Calu3 (cell line): ENCODE measurements at regions not wholly inside any gene's neighbourhood (a gene's known extent, or its start where the extent isn't known, plus 50 kb on each side); places are given as distances from the start of the nearest gene placed in this dataset.

ENCODE experiments used
- BruUV-seq: library from RNA; stranded (reverse); fragments of 400-500 nt; replicated peaks from 2 replicates; lab custom pipeline; 2021; lab: Mats Ljungman, UMichigan
- CTCF ChIA-PET: fragments of 300-600 bp; sonication (Branson Sonifier 250); formaldehyde crosslinking; loops from one replicate; lab custom pipeline; 2022; ENCODE audit warnings: antibody characterized with exemption; lab: Charles Lee
- DNase-seq: peaks from one replicate; pipeline ENCODE4 v3.0.0; 2022
- H3K27ac Mint-ChIP-seq: one replicate; pipeline ENCODE4 v1.8.0; 2022; ENCODE audit warnings: mixed read lengths; ENCODE audit not compliant: unreplicated experiment
- H3K27me3 Mint-ChIP-seq: one replicate; pipeline ENCODE4 v1.8.0; 2022; ENCODE audit warnings: mixed read lengths; ENCODE audit not compliant: unreplicated experiment
- H3K36me3 Mint-ChIP-seq: one replicate; pipeline ENCODE4 v1.8.0; 2022; ENCODE audit warnings: mild to moderate bottlenecking, moderate library complexity, mixed read lengths; ENCODE audit not compliant: insufficient read depth, unreplicated experiment
- H3K4me1 Mint-ChIP-seq: one replicate; pipeline ENCODE4 v1.8.0; 2022; ENCODE audit warnings: mild to moderate bottlenecking, low read depth, mixed read lengths; ENCODE audit not compliant: unreplicated experiment
- H3K4me3 Mint-ChIP-seq: one replicate; pipeline ENCODE4 v1.8.0; 2022; ENCODE audit warnings: mild to moderate bottlenecking, low read depth, moderate library complexity, mixed read lengths; ENCODE audit not compliant: unreplicated experiment
- H3K9me3 Mint-ChIP-seq: one replicate; pipeline ENCODE4 v1.8.0; 2022; ENCODE audit warnings: low read depth, mixed read lengths; ENCODE audit not compliant: unreplicated experiment
- intact Hi-C: fragments of 100-400 bp; cut with micrococcal nuclease; formaldehyde crosslinking; loops from one replicate; pipeline ENCODE4 v1.10.0; 2022; ENCODE audit not compliant: unreplicated experiment
- TF ChIP-seq, protein P1 (sequence below): fragments of 200-600 bp; IDR thresholded peaks from one replicate; pipeline ENCODE4 v1.8.0; 2022; ENCODE audit warnings: antibody characterized with exemption; ENCODE audit not compliant: unreplicated experiment

DNA sequence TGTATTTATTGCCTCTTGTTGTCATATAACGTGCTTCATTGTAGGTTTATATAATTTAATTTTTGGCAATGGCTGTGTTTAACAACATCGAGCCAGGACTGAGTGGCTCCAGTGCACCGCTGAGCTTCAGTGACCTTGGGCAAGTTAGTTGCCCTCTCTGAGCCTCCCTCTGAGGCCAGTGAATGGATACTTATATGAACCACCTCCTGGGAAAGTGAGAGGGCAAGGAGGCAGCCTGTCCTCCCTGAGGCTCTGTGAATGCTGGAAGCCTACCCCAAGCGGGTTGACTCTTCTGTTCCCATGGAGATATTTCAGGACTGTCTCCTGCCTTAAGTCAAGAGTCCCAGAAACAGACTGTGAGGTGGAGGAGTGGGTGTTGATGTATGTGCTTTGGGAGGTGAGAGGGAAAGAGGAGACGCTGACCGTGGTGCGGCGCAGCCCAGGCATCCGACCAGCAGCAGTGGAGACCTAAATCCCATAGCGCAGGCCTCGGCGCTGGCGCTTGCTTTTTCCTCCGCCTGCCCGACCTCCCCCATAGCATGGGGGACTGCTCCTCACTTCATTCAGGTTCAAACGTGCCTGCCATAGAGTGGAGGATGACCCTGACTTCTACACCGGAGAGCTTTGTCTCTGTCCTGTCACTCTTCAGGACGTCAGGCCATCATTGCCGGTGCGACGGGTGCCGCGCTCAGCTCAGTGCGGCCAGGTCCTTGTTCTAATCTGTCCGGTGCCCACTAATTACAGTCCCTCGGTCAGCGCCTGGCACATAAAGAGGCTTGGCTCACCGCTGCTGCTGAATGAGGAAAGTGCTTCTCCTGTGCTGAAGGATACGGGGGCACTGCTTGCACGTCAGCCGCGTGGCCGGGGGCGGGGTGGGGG is 167.3 kb upstream of the HS6ST1 start:
- Mint-ChIP-seq H3K9me3 (no peaks in the 10 kb centered on the region), H3K4me3 (no peak overlapping the region), H3K27ac (no peak overlapping the region), H3K36me3 (peaks cover 14% of the 10 kb centered on the region), H3K27me3 (no peaks in the 10 kb centered on the region), H3K4me1 (peaks cover 41% of the 10 kb centered on the region)
- DNase-seq = no peak
- BruUV-seq = no TSS peak
- TF ChIP-seq, protein P1, sequence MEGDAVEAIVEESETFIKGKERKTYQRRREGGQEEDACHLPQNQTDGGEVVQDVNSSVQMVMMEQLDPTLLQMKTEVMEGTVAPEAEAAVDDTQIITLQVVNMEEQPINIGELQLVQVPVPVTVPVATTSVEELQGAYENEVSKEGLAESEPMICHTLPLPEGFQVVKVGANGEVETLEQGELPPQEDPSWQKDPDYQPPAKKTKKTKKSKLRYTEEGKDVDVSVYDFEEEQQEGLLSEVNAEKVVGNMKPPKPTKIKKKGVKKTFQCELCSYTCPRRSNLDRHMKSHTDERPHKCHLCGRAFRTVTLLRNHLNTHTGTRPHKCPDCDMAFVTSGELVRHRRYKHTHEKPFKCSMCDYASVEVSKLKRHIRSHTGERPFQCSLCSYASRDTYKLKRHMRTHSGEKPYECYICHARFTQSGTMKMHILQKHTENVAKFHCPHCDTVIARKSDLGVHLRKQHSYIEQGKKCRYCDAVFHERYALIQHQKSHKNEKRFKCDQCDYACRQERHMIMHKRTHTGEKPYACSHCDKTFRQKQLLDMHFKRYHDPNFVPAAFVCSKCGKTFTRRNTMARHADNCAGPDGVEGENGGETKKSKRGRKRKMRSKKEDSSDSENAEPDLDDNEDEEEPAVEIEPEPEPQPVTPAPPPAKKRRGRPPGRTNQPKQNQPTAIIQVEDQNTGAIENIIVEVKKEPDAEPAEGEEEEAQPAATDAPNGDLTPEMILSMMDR = no peak
- CTCF ChIA-PET = no interaction called here
- intact Hi-C loops = loop anchor here (2.0 kb wide), 1 partner anchor 27 kb away; no protein-coding TSS in a partner anchor

DNA sequence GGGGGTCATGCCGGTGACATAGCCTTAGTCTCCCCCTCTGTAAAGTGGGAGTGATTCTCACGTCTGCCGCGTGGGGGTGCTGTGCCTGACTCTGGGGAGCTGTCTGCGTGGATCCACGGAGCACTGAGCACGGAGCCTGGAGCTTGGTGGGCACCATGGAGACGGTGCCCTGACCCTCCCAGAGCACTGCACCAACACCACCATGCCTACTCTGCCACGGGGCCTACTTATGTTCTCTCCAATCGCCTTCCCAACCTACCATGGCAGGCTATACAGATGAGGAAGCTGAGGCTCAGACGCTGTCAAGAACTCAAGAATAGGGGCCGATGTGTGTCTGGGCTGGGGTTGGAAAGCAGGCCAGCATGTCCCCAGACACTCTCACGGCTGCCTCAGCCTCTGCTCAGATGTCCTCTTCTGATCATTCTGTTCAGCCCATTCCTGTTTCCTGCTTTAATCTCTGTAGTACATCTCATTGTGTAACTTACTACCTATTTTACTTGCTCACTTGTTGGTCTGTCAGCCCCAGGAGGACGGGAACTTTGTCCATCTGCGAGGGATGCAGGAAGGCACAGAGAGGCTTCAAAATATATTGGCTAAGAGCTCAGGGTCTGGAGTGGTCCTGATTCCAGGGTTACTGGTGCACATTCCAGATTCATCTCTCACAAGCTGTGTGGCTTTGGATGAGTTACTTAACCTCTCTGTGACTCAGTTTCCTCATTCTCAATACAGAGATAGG is 168.1 kb upstream of the HS6ST1 start:
- Mint-ChIP-seq H3K27ac (no peak overlapping the region), H3K27me3 (no peaks in the 10 kb centered on the region), H3K36me3 (peaks cover 16% of the 10 kb centered on the region), H3K9me3 (peaks cover 3% of the 10 kb centered on the region), H3K4me3 (no peak overlapping the region), H3K4me1 (peaks cover 48% of the 10 kb centered on the region)
- TF ChIP-seq, protein P1 = no peak
- CTCF ChIA-PET = no interaction called here
- BruUV-seq = no TSS peak
- intact Hi-C loops = loop anchor here (2.0 kb wide), 1 partner anchor 28 kb away; no protein-coding TSS in a partner anchor
- DNase-seq = no peak

DNA sequence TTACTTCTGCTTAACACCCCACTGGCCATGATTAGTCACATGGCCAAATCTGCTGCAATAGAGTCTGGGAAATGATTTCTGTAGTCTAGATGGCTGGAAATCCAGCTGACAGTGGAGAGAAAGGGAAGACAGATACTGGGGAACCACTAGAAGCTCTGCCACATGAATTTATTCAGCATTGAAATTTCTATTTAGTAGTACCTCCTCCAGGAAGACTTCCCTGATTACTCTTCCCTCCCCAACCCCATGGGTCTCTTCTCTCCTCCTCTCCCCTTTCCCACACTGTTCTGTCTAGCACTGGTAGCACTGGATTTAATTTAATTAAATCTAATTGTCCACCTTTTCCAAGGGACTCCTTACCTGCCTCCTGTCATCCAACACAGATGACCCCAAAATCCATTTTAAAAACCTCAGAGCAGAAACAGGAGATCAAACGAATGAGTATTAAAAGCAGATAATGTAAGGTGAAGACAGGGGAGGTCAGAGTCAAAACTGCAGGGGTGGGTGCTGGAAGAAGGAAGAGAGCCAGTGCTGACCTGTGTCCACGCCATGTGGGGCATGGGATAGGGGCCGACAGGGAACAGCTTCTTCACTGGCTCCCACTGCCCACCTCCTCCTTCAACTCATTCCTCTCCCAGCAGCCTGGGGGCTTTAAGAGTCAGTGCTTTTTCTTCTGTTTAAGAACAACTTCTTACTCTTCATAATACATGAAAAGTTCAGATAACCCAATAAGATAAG is 169.2 kb upstream of the HS6ST1 start:
- intact Hi-C loops = loop anchor here (2.0 kb wide), 1 partner anchor 29 kb away; no protein-coding TSS in a partner anchor
- no peak for DNase-seq
- peaks cover 48% of the 10 kb centered on the region for H3K4me1 Mint-ChIP-seq
- peak overlapping the region; percentile 29 for H3K27ac Mint-ChIP-seq
- CTCF ChIA-PET = interaction anchor here (0.7 kb wide), 1 partner anchor 183 kb away, joined by 3 read pairs; no protein-coding TSS in a partner anchor
- no TSS peak for BruUV-seq
- no peak overlapping the region for H3K4me3 Mint-ChIP-seq
- TF ChIP-seq, protein P1 = no peak
- H3K9me3 Mint-ChIP-seq = peaks cover 6% of the 10 kb centered on the region
- peaks cover 16% of the 10 kb centered on the region for H3K36me3 Mint-ChIP-seq
- H3K27me3 Mint-ChIP-seq = no peaks in the 10 kb centered on the region

DNA sequence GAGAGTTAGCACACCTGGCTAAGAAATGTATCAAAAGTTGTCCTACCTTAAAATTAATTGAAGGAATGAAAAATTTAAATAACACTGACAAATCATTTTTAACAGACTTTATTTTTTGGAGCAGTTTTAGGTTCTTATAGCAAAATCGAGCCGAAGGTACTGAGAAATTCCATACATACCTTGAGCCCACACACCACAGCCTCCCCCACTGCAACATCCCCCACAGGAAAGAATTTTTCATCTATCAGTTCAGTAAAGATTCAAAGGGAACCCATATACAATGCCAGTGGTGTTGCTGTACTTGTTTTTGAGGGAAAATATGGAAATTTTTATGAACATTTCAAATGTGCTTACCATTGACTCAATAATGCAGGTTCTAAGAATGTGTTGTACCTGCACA is 169.8 kb upstream of the HS6ST1 start:
- no TSS peak for BruUV-seq
- no peak overlapping the region for H3K4me3 Mint-ChIP-seq

More for the DNA sequence above, 169.8 kb upstream of the HS6ST1 start:
- no peak for DNase-seq
- TF ChIP-seq, protein P1 = no peak
- CTCF ChIA-PET = interaction anchor here (0.7 kb wide), 1 partner anchor 183 kb away, joined by 3 read pairs; no protein-coding TSS in a partner anchor
- peaks cover 6% of the 10 kb centered on the region for H3K9me3 Mint-ChIP-seq
- H3K27ac Mint-ChIP-seq = peak overlapping the region; percentile 29
- intact Hi-C loops = no loop called here
- H3K4me1 Mint-ChIP-seq = peaks cover 48% of the 10 kb centered on the region
- no peaks in the 10 kb centered on the region for H3K27me3 Mint-ChIP-seq
- H3K36me3 Mint-ChIP-seq = peaks cover 16% of the 10 kb centered on the region
